GM23338 (cell line): ENCODE measurements at regions not wholly inside any gene's neighbourhood (a gene's known extent, or its start where the extent isn't known, plus 50 kb on each side); places are given as distances from the start of the nearest gene placed in this dataset.
"Not testable (repeated sequence)": the region's sequence is repeated elsewhere in the genome, so short reads cannot be mapped to it uniquely, and the experiment has no call there.

ENCODE experiments used
- ATAC-seq: fragments of 200-7000 bp; cut with Tn5 transposase; 3 replicates; pipeline ENCODE4 v1.9.1; 2020
- DNase-seq: peaks from one replicate; pipeline ENCODE4 v3.0.0-alpha.2; 2015; ENCODE audit warnings: low spot score
- H2AFZ ChIP-seq: fragments of 200-600 bp; sonication (generic); 2 replicates; pipeline ENCODE4 v1.8.0; 2016; ENCODE audit warnings: antibody characterized with exemption, mild to moderate bottlenecking, moderate library complexity
- H3F3A ChIP-seq: fragments of 200-600 bp; sonication (generic); replicated peaks from 2 replicates; pipeline ENCODE4 v1.8.0; 2017; ENCODE audit warnings: antibody characterized with exemption, mixed run types, low read depth
- H3K27ac ChIP-seq: fragments of 200-600 bp; sonication (generic); 2 replicates; pipeline ENCODE4 v1.6.1; 2016; ENCODE audit warnings: low read depth
- H3K27me3 ChIP-seq: fragments of 200-600 bp; sonication (generic); 2 replicates; pipeline ENCODE4 v1.8.0; 2016; ENCODE audit warnings: mild to moderate bottlenecking, mixed run types, moderate library complexity; ENCODE audit not compliant: insufficient read depth
- H3K36me3 ChIP-seq: fragments of 200-600 bp; sonication (generic); 2 replicates; pipeline ENCODE4 v1.8.0; 2016; ENCODE audit warnings: mild to moderate bottlenecking; ENCODE audit not compliant: insufficient read depth
- H3K4me1 ChIP-seq: fragments of 200-600 bp; sonication (generic); 2 replicates; pipeline ENCODE4 v1.8.0; 2016; ENCODE audit warnings: mild to moderate bottlenecking, moderate library complexity; ENCODE audit not compliant: insufficient read depth
- H3K4me2 ChIP-seq: fragments of 200-600 bp; sonication (generic); 2 replicates; pipeline ENCODE4 v1.7.1; 2017; ENCODE audit warnings: mixed run types
- H3K4me3 ChIP-seq: fragments of 200-600 bp; sonication (generic); 2 replicates; pipeline ENCODE4 v1.6.1; 2016; ENCODE audit warnings: mixed run types
- H3K79me2 ChIP-seq: fragments of 200-600 bp; sonication (generic); replicated peaks from 2 replicates; pipeline ENCODE4 v1.8.0; 2017; ENCODE audit warnings: mild to moderate bottlenecking; ENCODE audit not compliant: insufficient read depth
- H3K9me2 ChIP-seq: fragments of 200-600 bp; sonication (generic); 2 replicates; pipeline ENCODE4 v1.8.0; 2017; ENCODE audit not compliant: insufficient read depth
- H4K20me1 ChIP-seq: fragments of 200-600 bp; sonication (generic); replicated peaks from 2 replicates; pipeline ENCODE4 v1.8.0; 2017; ENCODE audit warnings: mild to moderate bottlenecking; ENCODE audit not compliant: insufficient read depth
- H3K27ac Mint-ChIP-seq: 2 replicates; pipeline ENCODE4 v1.8.0; 2020; ENCODE audit warnings: inconsistent platforms, mild to moderate bottlenecking, moderate library complexity, mixed read lengths
- H3K27me3 Mint-ChIP-seq: 3 replicates; pipeline ENCODE4 v1.8.0; 2022; ENCODE audit warnings: low read depth, mild to moderate bottlenecking, moderate library complexity, mixed read lengths, inconsistent platforms; ENCODE audit not compliant: insufficient read depth, poor library complexity
- H3K36me3 Mint-ChIP-seq: 3 replicates; pipeline ENCODE4 v1.8.0; 2021; ENCODE audit warnings: low read depth, mild to moderate bottlenecking, inconsistent platforms, moderate library complexity, mixed read lengths
- H3K4me1 Mint-ChIP-seq: 3 replicates; pipeline ENCODE4 v1.8.0; 2020; ENCODE audit warnings: mild to moderate bottlenecking, inconsistent platforms, mixed read lengths
- H3K4me3 Mint-ChIP-seq: 3 replicates; pipeline ENCODE4 v1.8.0; 2021; ENCODE audit warnings: moderate library complexity, mild to moderate bottlenecking, inconsistent platforms, mixed read lengths
- H3K9me3 Mint-ChIP-seq: 3 replicates; pipeline ENCODE4 v1.8.0; 2020; ENCODE audit warnings: moderate library complexity, mild to moderate bottlenecking, inconsistent platforms, mixed read lengths
- CREB1 ChIP-seq: fragments of 250-450 bp; sonication (Bioruptor Pico); IDR thresholded peaks from 2 replicates; pipeline ENCODE4 v1.5.0; 2020; ENCODE audit warnings: low read depth, mild to moderate bottlenecking, moderate library complexity
- EZH2phosphoT487 ChIP-seq: fragments of 200-600 bp; sonication (generic); IDR thresholded peaks from one replicate; pipeline ENCODE4 v1.8.1; 2018; ENCODE audit warnings: antibody characterized with exemption; ENCODE audit not compliant: unreplicated experiment
- JUNB ChIP-seq: IDR thresholded peaks from one replicate; pipeline ENCODE4 v1.6.1; 2016; ENCODE audit warnings: antibody characterized with exemption; ENCODE audit not compliant: unreplicated experiment
- NANOG ChIP-seq: IDR thresholded peaks from 2 replicates; pipeline ENCODE4 v1.6.1; 2016; ENCODE audit warnings: antibody characterized with exemption, borderline replicate concordance
- POLR2AphosphoS5 ChIP-seq: IDR thresholded peaks from 2 replicates; pipeline ENCODE4 v1.6.1; 2016; ENCODE audit warnings: antibody characterized with exemption, low read depth
- ZNF114 ChIP-seq: fragments of 250-450 bp; sonication (Bioruptor Pico); IDR thresholded peaks from 2 replicates; pipeline ENCODE4 v1.5.0; 2020; ENCODE audit warnings: mild to moderate bottlenecking, moderate library complexity
- ZNF331 ChIP-seq: fragments of 250-450 bp; sonication (Bioruptor Pico); IDR thresholded peaks from 2 replicates; pipeline ENCODE4 v1.5.0; 2020; ENCODE audit warnings: low read depth, mild to moderate bottlenecking, moderate library complexity
- TF ChIP-seq, protein P1 (sequence below): fragments of 250-450 bp; sonication (Bioruptor Pico); IDR thresholded peaks from 2 replicates; pipeline ENCODE4 v1.5.0; 2020; ENCODE audit warnings: mild to moderate bottlenecking, moderate library complexity
- TF ChIP-seq, protein P2 (sequence below): IDR thresholded peaks from 2 replicates; pipeline ENCODE4 v1.6.1; 2016; ENCODE audit warnings: antibody characterized with exemption
- TF ChIP-seq, protein P3 (sequence below): IDR thresholded peaks from one replicate; pipeline ENCODE4 v1.6.1; 2018; ENCODE audit warnings: antibody characterized with exemption; ENCODE audit not compliant: unreplicated experiment
- TF ChIP-seq, protein P4 (sequence below), 2 experiments: fragments of 200-600 bp in 1 of 2; sonication (generic) in 1 of 2; conservative IDR thresholded peaks; 2 replicates each; pipeline versions ENCODE4 v1.5.1 to v1.6.1; 2016 to 2017; ENCODE audit warnings: antibody characterized with exemption in 2 of 2, low read depth in 2 of 2, mild to moderate bottlenecking in 2 of 2, moderate library complexity in 1 of 2

DNA sequence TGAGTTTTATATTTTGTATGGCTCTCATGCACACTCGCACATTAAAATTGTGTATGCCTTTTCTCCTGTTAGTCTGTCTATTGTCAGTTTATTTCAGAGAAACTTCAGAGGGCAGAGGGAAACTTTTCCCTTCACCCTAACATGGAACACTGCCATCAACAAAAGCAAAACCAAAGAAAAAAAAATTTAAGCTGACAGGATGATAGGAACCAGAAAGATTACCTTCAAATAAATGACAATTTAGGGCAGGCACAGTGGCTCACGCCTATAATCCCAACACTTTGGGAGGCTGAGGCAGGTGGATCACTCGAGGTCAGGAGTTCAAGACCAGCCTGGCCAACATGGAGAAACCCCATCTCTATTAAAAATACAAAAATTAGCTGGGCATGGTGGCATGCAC, 268.3 kb downstream of the TLE1 start:
- not testable (repeated sequence) for H3F3A ChIP-seq, H3K4me1 Mint-ChIP-seq, H3K4me1 ChIP-seq, H3K36me3 Mint-ChIP-seq, H3K27me3 Mint-ChIP-seq, H3K4me2 ChIP-seq, H2AFZ ChIP-seq, H3K4me3 Mint-ChIP-seq, H4K20me1 ChIP-seq, H3K27me3 ChIP-seq, DNase-seq, H3K4me3 ChIP-seq, H3K27ac ChIP-seq, H3K9me2 ChIP-seq, H3K79me2 ChIP-seq, ATAC-seq, H3K27ac Mint-ChIP-seq, H3K36me3 ChIP-seq
- peaks cover 14% of the 10 kb centered on the region for H3K9me3 Mint-ChIP-seq

DNA sequence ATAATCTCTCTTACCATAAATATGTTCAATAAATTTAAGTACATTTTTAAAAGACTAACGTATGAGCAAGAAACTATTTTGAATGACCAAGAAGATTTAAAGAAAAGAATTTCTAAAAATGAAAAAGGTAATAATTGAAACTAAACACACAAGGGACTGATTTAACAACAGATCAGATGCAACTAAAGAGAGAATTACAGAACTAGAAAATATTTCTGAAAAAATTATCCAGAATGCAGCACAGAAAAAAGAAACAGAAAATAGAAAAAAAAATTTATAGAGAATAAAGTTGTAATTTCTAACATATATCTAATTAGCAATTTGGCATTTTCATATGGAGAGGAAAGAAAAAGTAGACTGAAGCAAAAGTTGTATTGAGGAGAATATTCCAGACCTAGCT, 269.3 kb downstream of the TLE1 start:
- no peaks in the 10 kb centered on the region for H3K4me1 Mint-ChIP-seq
- no peaks in the 10 kb centered on the region for H3K79me2 ChIP-seq
- peaks cover 1% of the 10 kb centered on the region for H3K27me3 Mint-ChIP-seq
- H3K36me3 Mint-ChIP-seq, result no peaks in the 10 kb centered on the region
- H3K27me3 ChIP-seq, result no peaks in the 10 kb centered on the region
- no peak overlapping the region for H3K4me2 ChIP-seq
- no peak for DNase-seq
- H3K9me2 ChIP-seq, result peaks cover 6% of the 10 kb centered on the region; the same call in 1 of the 2 replicates
- no peaks in the 10 kb centered on the region for H3K36me3 ChIP-seq
- H3K4me3 Mint-ChIP-seq, result no peak overlapping the region
- no peaks in the 10 kb centered on the region for H3K4me1 ChIP-seq
- H3K4me3 ChIP-seq, result no peak overlapping the region
- no peak overlapping the region for H3K27ac ChIP-seq
- H2AFZ ChIP-seq, result no peak overlapping the region
- H3K9me3 Mint-ChIP-seq, result peaks cover 11% of the 10 kb centered on the region
- H3K27ac Mint-ChIP-seq, result no peak overlapping the region
- H3F3A ChIP-seq, result no peaks in the 10 kb centered on the region
- no peak for ATAC-seq
- H4K20me1 ChIP-seq, result no peaks in the 10 kb centered on the region
- no peak for TF ChIP-seq ZNF114
- TF ChIP-seq JUNB, result no peak
- TF ChIP-seq EZH2phosphoT487, result no peak
- TF ChIP-seq CREB1 (CRISPR knock-in tag), result no peak
- TF ChIP-seq, protein P1, sequence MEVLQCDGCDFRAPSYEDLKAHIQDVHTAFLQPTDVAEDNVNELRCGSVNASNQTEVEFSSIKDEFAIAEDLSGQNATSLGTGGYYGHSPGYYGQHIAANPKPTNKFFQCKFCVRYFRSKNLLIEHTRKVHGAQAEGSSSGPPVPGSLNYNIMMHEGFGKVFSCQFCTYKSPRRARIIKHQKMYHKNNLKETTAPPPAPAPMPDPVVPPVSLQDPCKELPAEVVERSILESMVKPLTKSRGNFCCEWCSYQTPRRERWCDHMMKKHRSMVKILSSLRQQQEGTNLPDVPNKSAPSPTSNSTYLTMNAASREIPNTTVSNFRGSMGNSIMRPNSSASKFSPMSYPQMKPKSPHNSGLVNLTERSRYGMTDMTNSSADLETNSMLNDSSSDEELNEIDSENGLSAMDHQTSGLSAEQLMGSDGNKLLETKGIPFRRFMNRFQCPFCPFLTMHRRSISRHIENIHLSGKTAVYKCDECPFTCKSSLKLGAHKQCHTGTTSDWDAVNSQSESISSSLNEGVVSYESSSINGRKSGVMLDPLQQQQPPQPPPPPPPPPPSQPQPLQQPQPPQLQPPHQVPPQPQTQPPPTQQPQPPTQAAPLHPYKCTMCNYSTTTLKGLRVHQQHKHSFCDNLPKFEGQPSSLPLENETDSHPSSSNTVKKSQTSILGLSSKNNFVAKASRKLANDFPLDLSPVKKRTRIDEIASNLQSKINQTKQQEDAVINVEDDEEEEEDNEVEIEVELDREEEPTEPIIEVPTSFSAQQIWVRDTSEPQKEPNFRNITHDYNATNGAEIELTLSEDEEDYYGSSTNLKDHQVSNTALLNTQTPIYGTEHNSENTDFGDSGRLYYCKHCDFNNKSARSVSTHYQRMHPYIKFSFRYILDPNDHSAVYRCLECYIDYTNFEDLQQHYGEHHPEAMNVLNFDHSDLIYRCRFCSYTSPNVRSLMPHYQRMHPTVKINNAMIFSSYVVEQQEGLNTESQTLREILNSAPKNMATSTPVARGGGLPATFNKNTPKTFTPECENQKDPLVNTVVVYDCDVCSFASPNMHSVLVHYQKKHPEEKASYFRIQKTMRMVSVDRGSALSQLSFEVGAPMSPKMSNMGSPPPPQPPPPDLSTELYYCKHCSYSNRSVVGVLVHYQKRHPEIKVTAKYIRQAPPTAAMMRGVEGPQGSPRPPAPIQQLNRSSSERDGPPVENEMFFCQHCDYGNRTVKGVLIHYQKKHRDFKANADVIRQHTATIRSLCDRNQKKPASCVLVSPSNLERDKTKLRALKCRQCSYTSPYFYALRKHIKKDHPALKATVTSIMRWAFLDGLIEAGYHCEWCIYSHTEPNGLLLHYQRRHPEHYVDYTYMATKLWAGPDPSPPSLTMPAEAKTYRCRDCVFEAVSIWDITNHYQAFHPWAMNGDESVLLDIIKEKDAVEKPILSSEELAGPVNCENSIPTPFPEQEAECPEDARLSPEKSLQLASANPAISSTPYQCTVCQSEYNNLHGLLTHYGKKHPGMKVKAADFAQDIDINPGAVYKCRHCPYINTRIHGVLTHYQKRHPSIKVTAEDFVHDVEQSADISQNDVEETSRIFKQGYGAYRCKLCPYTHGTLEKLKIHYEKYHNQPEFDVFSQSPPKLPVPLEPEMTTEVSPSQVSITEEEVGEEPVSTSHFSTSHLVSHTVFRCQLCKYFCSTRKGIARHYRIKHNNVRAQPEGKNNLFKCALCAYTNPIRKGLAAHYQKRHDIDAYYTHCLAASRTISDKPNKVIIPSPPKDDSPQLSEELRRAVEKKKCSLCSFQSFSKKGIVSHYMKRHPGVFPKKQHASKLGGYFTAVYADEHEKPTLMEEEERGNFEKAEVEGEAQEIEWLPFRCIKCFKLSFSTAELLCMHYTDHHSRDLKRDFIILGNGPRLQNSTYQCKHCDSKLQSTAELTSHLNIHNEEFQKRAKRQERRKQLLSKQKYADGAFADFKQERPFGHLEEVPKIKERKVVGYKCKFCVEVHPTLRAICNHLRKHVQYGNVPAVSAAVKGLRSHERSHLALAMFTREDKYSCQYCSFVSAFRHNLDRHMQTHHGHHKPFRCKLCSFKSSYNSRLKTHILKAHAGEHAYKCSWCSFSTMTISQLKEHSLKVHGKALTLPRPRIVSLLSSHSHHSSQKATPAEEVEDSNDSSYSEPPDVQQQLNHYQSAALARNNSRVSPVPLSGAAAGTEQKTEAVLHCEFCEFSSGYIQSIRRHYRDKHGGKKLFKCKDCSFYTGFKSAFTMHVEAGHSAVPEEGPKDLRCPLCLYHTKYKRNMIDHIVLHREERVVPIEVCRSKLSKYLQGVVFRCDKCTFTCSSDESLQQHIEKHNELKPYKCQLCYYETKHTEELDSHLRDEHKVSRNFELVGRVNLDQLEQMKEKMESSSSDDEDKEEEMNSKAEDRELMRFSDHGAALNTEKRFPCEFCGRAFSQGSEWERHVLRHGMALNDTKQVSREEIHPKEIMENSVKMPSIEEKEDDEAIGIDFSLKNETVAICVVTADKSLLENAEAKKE, result no peak
- no peak for TF ChIP-seq NANOG
- TF ChIP-seq, protein P2, sequence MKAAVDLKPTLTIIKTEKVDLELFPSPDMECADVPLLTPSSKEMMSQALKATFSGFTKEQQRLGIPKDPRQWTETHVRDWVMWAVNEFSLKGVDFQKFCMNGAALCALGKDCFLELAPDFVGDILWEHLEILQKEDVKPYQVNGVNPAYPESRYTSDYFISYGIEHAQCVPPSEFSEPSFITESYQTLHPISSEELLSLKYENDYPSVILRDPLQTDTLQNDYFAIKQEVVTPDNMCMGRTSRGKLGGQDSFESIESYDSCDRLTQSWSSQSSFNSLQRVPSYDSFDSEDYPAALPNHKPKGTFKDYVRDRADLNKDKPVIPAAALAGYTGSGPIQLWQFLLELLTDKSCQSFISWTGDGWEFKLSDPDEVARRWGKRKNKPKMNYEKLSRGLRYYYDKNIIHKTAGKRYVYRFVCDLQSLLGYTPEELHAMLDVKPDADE, result no peak
- no peak for TF ChIP-seq POLR2AphosphoS5
- TF ChIP-seq ZNF331 (CRISPR knock-in tag), result no peak
- TF ChIP-seq, protein P3, sequence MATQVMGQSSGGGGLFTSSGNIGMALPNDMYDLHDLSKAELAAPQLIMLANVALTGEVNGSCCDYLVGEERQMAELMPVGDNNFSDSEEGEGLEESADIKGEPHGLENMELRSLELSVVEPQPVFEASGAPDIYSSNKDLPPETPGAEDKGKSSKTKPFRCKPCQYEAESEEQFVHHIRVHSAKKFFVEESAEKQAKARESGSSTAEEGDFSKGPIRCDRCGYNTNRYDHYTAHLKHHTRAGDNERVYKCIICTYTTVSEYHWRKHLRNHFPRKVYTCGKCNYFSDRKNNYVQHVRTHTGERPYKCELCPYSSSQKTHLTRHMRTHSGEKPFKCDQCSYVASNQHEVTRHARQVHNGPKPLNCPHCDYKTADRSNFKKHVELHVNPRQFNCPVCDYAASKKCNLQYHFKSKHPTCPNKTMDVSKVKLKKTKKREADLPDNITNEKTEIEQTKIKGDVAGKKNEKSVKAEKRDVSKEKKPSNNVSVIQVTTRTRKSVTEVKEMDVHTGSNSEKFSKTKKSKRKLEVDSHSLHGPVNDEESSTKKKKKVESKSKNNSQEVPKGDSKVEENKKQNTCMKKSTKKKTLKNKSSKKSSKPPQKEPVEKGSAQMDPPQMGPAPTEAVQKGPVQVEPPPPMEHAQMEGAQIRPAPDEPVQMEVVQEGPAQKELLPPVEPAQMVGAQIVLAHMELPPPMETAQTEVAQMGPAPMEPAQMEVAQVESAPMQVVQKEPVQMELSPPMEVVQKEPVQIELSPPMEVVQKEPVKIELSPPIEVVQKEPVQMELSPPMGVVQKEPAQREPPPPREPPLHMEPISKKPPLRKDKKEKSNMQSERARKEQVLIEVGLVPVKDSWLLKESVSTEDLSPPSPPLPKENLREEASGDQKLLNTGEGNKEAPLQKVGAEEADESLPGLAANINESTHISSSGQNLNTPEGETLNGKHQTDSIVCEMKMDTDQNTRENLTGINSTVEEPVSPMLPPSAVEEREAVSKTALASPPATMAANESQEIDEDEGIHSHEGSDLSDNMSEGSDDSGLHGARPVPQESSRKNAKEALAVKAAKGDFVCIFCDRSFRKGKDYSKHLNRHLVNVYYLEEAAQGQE, result no peak
- TF ChIP-seq, protein P4, sequence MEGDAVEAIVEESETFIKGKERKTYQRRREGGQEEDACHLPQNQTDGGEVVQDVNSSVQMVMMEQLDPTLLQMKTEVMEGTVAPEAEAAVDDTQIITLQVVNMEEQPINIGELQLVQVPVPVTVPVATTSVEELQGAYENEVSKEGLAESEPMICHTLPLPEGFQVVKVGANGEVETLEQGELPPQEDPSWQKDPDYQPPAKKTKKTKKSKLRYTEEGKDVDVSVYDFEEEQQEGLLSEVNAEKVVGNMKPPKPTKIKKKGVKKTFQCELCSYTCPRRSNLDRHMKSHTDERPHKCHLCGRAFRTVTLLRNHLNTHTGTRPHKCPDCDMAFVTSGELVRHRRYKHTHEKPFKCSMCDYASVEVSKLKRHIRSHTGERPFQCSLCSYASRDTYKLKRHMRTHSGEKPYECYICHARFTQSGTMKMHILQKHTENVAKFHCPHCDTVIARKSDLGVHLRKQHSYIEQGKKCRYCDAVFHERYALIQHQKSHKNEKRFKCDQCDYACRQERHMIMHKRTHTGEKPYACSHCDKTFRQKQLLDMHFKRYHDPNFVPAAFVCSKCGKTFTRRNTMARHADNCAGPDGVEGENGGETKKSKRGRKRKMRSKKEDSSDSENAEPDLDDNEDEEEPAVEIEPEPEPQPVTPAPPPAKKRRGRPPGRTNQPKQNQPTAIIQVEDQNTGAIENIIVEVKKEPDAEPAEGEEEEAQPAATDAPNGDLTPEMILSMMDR (conservative IDR thresholded peaks at IDR 0.05; ENCODE audit: low read depth in 2 of 2), result no peak
